Breast epithelium (tissue), 4 donors: ENCODE measurements at regions not wholly inside any gene's neighbourhood (a gene's known extent, or its start where the extent isn't known, plus 50 kb on each side); places are given as distances from the start of the nearest gene placed in this dataset.

Source experiments
- DNase-seq, 2 donors: peaks; one replicate each; pipeline ENCODE4 v3.0.0-alpha.2; 2019; ENCODE audit warnings: low spot score in 2 of 2
- H3K27ac ChIP-seq, 2 donors: fragments of 200-600 bp; sonication (generic) in 1 of 2; one replicate each; pipeline ENCODE4 v1.5.1; 2016 to 2019; ENCODE audit warnings: mild to moderate bottlenecking in 1 of 2
- H3K27me3 ChIP-seq, 2 donors: fragments of 200-600 bp; sonication (generic) in 1 of 2; one replicate each; pipeline versions ENCODE4 v1.5.1 to v1.6.0; 2017 to 2019; ENCODE audit warnings: control low read depth in 1 of 2, mild to moderate bottlenecking in 1 of 2
- H3K36me3 ChIP-seq: fragments of 200-600 bp; one replicate; pipeline ENCODE4 v1.5.1; 2019
- H3K4me1 ChIP-seq, 2 donors: fragments of 200-600 bp; sonication (generic); one replicate each; pipeline ENCODE4 v1.5.1; 2016 to 2019; ENCODE audit warnings: control low read depth in 1 of 2
- H3K4me3 ChIP-seq, 3 donors: fragments of 200-600 bp; sonication (generic); 1 replicate in 2 of 3; 2 replicates in 1 of 3; pipeline ENCODE4 v1.5.1; 2016 to 2019; ENCODE audit warnings: mild to moderate bottlenecking in 3 of 3, moderate library complexity in 2 of 3
- H3K9me3 ChIP-seq, 2 donors: fragments of 200-600 bp; sonication (generic) in 1 of 2; one replicate each; pipeline ENCODE4 v1.5.1; 2016 to 2019; ENCODE audit warnings: control low read depth in 1 of 2
- CTCF ChIP-seq, 3 donors: fragments of 450-650 bp; IDR thresholded peaks; one replicate each; pipeline ENCODE4 v1.5.1; 2016 to 2017; ENCODE audit warnings: antibody characterized with exemption in 3 of 3, mild to moderate bottlenecking in 3 of 3, moderate library complexity in 3 of 3
- POLR2A ChIP-seq: fragments of 450-650 bp; IDR thresholded peaks from one replicate; pipeline ENCODE4 v1.6.1; 2016; ENCODE audit warnings: antibody characterized with exemption, mild to moderate bottlenecking, moderate library complexity
- POLR2AphosphoS5 ChIP-seq, 3 donors: sonication (generic); formaldehyde crosslinking; IDR thresholded peaks; one replicate each; pipeline ENCODE4 v1.6.1; 2017; ENCODE audit warnings: antibody characterized with exemption in 3 of 3
- intact Hi-C: fragments of 100-400 bp; cut with DNase I; formaldehyde crosslinking; loops from one replicate; pipeline ENCODE4 v1.15.1; 2023; ENCODE audit warnings: low total_unique reads

- Histone ChIP-seq H3K27ac (no peak overlapping the region), H3K27me3 (no peaks in the 10 kb centered on the region), H3K36me3 (no peaks in the 10 kb centered on the region), H3K9me3 (no peaks in the 10 kb centered on the region), H3K4me3 (no peak overlapping the region), H3K4me1 (no peaks in the 10 kb centered on the region)
- intact Hi-C loops, result no loop called here
- DNase-seq, result no peak
- TF ChIP-seq CTCF (IDR thresholded peaks at IDR 0.05) (no peak), POLR2A (no peak), POLR2AphosphoS5 (IDR thresholded peaks at IDR 0.05) (no peak)
Measured at GRCh38 chr13:78306519-78307206, 296.7 kb downstream of the POU4F1 start.

- intact Hi-C loops, result no loop called here
- no peaks in the 10 kb centered on the region for H3K4me1 ChIP-seq
- DNase-seq, result no peak
- no peaks in the 10 kb centered on the region for H3K27me3 ChIP-seq
- no peaks in the 10 kb centered on the region for H3K36me3 ChIP-seq
- no peak for TF ChIP-seq POLR2AphosphoS5 (IDR thresholded peaks at IDR 0.05)
- TF ChIP-seq CTCF (IDR thresholded peaks at IDR 0.05), result no peak
- no peak for TF ChIP-seq POLR2A
- no peak overlapping the region for H3K27ac ChIP-seq
- no peak overlapping the region for H3K4me3 ChIP-seq
- no peaks in the 10 kb centered on the region for H3K9me3 ChIP-seq
Measured at GRCh38 chr13:78305171-78305570, 298.2 kb downstream of the POU4F1 start.

GRCh38 chr13:78299832-78300623 is 303.3 kb downstream of the POU4F1 start:
- H3K36me3 ChIP-seq, result no peaks in the 10 kb centered on the region
- no peak overlapping the region for H3K27ac ChIP-seq
- H3K4me3 ChIP-seq, result no peak overlapping the region
- no peaks in the 10 kb centered on the region for H3K4me1 ChIP-seq
- no peaks in the 10 kb centered on the region for H3K27me3 ChIP-seq
- intact Hi-C loops, result no loop called here
- no peak for DNase-seq
- no peak for TF ChIP-seq POLR2AphosphoS5 (IDR thresholded peaks at IDR 0.05)
- TF ChIP-seq POLR2A, result no peak
- TF ChIP-seq CTCF (IDR thresholded peaks at IDR 0.05), result no peak
- no peaks in the 10 kb centered on the region for H3K9me3 ChIP-seq

GRCh38 chr13:78298657-78299056 is 304.7 kb downstream of the POU4F1 start:
- H3K4me3 ChIP-seq, result no peak overlapping the region

GRCh38 chr13:78286748-78287147 is 316.6 kb downstream of the POU4F1 start:
- H3K27ac ChIP-seq, result no peak overlapping the region
- H3K4me3 ChIP-seq, result no peak overlapping the region
- peaks cover 0 to 21% of the 10 kb centered on the region in 2 donors for H3K9me3 ChIP-seq
- intact Hi-C loops, result no loop called here
- H3K27me3 ChIP-seq, result no peaks in the 10 kb centered on the region
- DNase-seq, result no peak
- H3K36me3 ChIP-seq, result no peaks in the 10 kb centered on the region
- no peaks in the 10 kb centered on the region for H3K4me1 ChIP-seq
- TF ChIP-seq CTCF (IDR thresholded peaks at IDR 0.05) (no peak), POLR2A (no peak), POLR2AphosphoS5 (IDR thresholded peaks at IDR 0.05) (no peak)

More at GRCh38 chr13:78298657-78299056, 304.7 kb downstream of the POU4F1 start:
- DNase-seq, result no peak
- peaks cover 0 to 3% of the 10 kb centered on the region in 2 donors for H3K27me3 ChIP-seq
- intact Hi-C loops, result no loop called here
- no peaks in the 10 kb centered on the region for H3K36me3 ChIP-seq
- TF ChIP-seq POLR2AphosphoS5 (IDR thresholded peaks at IDR 0.05) (no peak), POLR2A (no peak)
- no peak overlapping the region for H3K27ac ChIP-seq
- no peaks in the 10 kb centered on the region for H3K9me3 ChIP-seq
- no peaks in the 10 kb centered on the region for H3K4me1 ChIP-seq
